Activated CD4-positive, alpha-beta T cell treated with anti-CD3 and anti-CD28 coated beads, Interleukin-2, amount 50 U/mL, for 1 hour (primary cell): ENCODE measurements at regions not wholly inside any gene's neighbourhood (a gene's known extent, or its start where the extent isn't known, plus 50 kb on each side); places are given as distances from the start of the nearest gene placed in this dataset.

Experiments
- DNase-seq: peaks from one replicate; pipeline ENCODE4 v3.0.0-alpha.2; 2020

- DNase-seq, result no peak
These were observed 251.3 kb downstream of the ANAPC1 start for GRCh38 chr2:111632661-111633060.

- no peak for DNase-seq
These were observed 250.8 kb downstream of the ANAPC1 start for GRCh38 chr2:111633189-111633588.

DNA sequence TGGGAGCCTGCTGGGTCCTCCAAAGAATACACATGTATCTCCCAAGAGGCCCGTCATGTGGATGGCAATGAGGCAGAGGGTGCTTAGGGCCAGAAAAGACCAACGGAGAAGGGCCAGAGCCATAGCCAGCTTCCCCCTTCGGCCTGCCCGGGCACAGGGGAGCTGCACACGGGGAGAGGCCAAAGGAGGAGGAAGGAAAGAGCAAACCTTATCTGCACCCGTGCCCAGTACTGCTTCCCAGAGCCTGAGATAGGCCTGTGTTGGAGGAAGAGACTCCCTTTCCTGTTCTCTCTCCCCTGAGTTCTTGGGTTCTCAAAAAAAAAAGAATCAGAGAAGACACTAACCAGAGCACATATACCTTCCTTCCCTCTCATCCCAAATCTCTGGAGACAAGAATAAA, 250.3 kb downstream of the ANAPC1 start:
- no peak for DNase-seq

DNA sequence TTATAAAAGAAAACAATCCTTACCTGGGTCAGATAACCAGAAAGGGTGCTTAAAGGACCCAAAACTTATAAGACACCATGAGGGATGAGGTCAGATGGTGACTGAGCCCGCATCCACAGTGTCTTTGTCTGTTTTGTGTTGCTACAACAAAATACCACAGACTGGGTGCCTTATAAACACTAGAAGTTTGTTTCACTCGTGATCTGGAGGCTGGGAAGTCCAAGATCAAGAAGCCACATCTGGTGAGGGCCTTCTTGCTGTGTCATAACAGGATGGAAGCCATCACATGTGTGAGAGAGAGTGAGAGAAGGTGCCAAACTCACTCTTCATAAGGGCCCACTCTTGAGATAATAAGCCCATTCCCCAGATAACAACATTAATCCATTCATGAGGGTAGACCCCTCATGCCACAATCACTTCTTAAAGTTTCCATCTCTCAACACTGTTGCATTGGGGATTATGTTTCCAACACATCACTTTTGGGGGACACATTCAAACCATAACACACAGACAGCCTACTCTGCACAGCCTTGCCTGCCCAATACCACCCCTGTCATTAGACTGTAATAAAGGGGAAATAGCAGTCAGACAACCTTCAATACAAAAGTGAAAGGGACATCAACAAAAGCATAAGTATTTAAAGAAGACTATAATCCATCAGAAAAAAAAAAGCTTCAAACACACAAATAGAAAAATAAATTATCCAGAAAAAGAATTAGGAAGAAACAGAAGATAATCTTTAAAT, 249.8 kb downstream of the ANAPC1 start:
- DNase-seq, result no peak

GRCh38 chr2:111634995-111635538, 248.9 kb downstream of the ANAPC1 start:
- DNase-seq, result no peak

GRCh38 chr2:111636905-111637304, 247.1 kb downstream of the ANAPC1 start:
- no peak for DNase-seq

DNA sequence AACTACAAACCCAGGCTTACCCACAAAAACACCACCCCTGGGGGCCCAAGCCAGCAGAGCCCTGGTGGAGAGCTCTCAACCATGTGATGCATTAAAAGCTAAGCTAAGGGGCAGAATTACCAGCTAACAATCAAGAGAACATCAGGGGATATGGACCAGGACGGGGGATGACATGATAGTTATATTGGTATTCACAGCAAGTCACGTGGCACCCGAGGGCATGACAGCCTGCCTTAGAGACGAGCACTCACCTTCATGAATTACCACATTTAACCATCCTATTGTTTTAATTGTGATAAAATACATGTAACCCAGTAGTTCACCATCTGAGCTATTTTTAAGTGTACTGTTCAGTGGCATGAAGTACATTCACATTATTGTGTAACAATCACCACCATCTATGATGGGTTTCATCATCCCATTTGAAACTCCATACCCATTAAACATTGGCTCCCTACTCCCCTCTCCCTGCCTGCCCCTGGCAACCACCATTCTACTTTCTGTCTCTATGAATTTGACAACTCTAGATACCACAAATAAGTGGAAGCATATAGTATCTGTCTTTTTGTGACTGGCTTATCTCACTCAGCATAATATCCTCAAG, 245.6 kb downstream of the ANAPC1 start:
- no peak for DNase-seq

DNA sequence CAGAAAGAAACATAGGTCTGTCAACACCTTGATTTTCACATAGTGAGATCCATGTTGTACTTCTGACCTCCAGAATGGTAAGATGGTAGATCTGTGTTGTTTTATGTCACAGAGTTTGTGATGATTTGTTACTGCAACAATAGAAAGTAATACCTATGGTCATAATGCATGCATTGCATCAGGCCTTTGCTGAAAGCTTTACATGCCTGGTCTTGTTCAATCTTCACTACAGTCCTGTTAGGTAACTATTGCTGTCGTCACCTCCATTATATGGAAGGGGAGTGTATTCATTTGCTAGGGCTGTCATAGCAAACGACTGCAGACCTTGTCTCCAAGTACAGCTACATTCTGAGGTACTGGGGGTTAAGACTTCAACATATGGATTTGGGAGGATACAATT, 243.5 kb downstream of the ANAPC1 start:
- no peak for DNase-seq

DNA sequence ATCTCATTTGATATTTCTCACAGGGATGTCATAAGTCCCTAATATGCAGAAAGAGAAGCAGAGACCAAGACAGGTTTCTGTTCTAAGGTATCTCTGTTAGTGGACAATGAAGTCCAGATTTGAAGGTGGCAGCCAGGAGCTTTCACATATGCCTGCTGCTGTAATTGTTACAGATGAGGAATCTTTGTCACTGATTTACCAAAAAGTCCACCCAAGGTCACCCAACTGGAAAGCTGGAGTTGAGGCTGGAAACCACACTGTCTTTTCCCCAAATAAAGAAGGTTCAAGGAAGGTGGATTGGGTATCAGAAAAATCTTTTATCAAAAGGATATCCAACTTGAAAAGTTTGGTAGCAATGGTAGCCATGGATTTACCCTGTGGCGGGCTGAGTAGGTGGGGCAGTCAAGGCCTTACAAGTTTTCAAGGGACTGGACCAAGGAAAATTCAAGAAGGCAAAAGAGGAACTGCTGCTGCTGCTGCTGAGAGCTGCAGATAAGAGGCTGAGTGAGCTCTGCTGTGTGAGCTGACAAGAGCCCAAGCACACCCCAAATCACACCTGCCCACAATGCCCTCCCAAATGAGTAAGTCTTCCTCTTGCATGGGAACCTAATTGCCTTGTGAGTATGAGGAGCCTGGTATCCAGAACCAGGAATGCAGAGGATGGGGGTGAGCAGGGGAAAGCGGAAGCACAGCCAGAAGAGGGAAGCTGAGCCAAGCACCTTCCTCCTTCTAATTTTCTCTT, 241.2 kb downstream of the ANAPC1 start:
- DNase-seq, result no peak

DNA sequence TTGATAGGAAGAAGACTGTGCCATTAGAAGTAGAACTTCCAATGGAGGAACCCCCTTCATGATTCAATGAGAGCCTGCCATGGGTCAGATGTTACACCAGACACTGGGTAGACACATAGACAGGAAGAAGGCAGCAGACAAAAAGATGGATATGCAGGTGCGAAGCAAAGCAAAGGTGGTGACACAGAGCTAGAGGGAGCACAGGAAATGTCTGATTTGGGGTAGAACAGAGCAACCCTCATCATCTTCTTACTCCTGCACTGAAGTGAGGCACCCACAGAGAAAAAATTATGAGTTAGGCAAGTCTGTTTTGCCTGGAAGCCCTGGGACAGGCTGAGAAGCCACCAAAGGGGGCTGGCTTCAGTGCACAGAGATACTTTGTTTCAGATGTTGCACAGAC, 240.2 kb downstream of the ANAPC1 start:
- no peak for DNase-seq

DNA sequence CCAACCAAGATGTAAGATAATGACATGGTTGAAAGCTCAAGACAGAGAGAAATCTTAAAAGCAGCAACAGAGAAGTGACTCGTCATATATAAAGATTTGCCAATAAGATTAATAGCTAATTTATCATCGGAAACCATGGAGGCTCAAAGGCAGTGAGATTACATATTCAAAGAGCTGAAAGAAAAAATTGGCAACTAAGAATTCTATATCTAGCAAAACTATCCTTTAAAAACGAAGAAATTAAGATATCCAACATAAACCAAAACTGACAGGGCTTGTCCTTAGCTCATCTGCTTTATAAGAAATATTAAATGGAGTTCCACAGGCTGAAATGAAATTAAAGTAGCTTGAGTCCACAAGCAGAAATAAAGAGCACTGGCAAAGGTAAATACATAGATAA, 236.6 kb downstream of the ANAPC1 start:
- no peak for DNase-seq

DNA sequence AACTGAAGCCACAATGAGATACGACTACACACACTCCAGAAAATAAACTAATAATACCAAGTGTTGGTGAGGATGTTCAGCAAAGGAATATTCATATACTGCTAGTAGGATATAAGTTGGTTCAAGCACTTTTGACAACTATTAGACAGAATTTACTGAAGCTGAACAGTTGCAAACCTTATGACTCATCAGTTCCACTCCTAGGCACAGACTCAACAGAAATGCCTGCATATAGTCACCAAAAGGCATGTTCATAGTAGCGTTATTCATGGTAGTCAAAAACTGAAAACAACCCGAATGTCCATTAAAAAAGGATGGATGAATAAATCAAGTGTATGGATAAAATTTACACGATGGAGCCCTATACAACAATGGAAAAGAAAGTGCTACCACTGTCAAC, 232.0 kb downstream of the ANAPC1 start:
- no peak for DNase-seq

DNA sequence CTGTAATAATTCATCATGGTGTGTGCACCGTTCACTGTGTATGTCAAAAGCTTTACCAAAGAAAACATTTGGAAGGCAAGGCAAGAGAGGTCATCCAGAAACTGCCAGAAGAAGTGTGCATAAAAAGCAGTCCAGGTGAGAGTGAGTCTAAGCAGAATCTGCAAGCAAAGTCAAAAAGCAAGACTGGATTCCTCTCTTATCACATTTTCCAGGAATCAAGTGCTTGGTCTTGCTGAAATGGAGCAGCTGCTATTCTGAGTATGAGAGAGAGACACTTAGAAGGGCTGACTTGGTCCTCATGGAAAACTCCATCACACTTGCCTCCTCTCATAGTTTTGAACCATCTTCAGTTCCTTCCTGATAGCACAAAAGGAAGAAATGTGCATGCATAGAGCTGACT, 231.3 kb downstream of the ANAPC1 start:
- no peak for DNase-seq

DNA sequence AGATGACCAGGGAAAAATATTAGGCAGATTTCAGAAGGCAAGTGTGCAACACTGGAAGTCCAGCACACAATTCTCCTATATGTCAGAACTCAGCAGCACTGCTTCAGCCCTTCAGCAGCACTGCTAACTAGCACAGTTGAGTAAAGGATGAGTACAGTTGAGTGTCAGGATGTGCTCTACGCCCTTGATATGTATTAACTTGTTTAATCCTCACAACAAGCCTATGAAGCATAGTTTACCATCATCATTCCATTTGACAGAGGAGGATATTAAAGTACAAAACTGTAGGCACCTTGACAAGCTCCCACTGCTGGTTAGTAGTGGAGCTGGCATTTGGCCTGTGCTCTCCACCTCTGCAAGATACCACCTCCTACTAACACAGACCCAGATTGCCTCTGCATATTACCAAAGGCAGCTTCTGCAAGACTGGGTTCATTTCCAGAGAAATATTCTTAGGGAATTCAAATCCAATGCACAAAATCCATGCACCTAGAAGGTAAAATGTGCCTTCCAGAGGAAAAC, 230.8 kb downstream of the ANAPC1 start:
- no peak for DNase-seq

GRCh38 chr2:111653913-111654312, 230.1 kb downstream of the ANAPC1 start:
- no peak for DNase-seq

DNA sequence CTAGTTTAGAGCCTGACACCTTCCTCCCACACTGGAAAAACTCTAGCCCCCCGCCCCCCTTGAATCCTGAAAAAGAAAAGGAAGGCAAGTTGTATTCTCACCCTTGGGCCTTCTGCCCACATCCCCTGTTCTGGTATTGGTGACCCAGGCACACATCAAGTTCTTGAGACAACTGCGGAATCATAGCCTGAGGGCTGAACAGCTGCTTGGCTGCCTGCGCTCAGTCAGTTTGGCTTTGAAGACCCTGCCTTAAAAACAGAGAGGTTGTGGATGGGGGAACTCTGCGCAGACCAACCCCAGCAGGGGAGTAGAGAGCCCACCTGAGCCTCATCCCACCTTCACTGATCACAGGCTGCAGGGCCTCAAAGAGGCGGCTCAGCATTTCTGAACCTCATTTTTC, 229.2 kb downstream of the ANAPC1 start:
- no peak for DNase-seq

GRCh38 chr2:111656436-111656835, 227.6 kb downstream of the ANAPC1 start:
- no peak for DNase-seq

GRCh38 chr2:111656894-111657293, 227.1 kb downstream of the ANAPC1 start:
- no peak for DNase-seq

- no peak for DNase-seq
These were observed 226.5 kb downstream of the ANAPC1 start for GRCh38 chr2:111657351-111657975.

GRCh38 chr2:111659361-111660333, 224.3 kb downstream of the ANAPC1 start:
- DNase-seq, result no peak

DNA sequence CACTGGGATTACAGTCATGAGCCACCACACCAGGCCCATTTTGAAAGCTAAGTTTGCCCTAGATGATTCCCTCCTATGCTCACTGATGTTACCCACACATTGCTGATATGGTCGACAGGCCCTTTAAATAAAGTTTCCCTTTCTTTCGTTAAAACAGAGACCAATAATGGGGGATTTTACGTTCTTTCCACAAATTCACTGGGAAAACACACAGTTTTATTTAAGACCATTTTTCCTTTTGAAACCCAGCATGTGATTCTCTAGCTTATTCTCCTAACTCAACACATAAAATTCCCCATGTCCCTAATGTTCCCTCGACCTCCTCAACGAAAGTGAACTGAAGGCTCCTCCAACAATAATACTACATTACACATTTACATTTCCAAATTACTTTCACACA, 223.2 kb downstream of the ANAPC1 start:
- no peak for DNase-seq
